Occipital lobe (tissue), 1 donor: ENCODE measurements at regions not wholly inside any gene's neighbourhood (a gene's known extent, or its start where the extent isn't known, plus 50 kb on each side); places are given as distances from the start of the nearest gene placed in this dataset.
"Not testable (repeated sequence)": the region's sequence is repeated elsewhere in the genome, so short reads cannot be mapped to it uniquely, and the experiment has no call there.

Source experiments
- DNase-seq: peaks from one replicate; lab custom pipeline; 2025; lab: John Stamatoyannopoulos, UW

GRCh38 chr12:84154439-84154990 lies 758.1 kb downstream of the SLC6A15 start:
- not testable (repeated sequence) for DNase-seq

GRCh38 chr12:84150201-84150600 lies 762.4 kb downstream of the SLC6A15 start:
- DNase-seq = no peak

GRCh38 chr12:84148335-84148734 lies 764.3 kb downstream of the SLC6A15 start:
- DNase-seq = no peak

- DNase-seq = no peak
These were observed 775.7 kb downstream of the SLC6A15 start for GRCh38 chr12:84136862-84137367.

- no peak for DNase-seq
These were observed 776.9 kb downstream of the SLC6A15 start for GRCh38 chr12:84135586-84136279.

GRCh38 chr12:84134797-84135366 lies 777.7 kb downstream of the SLC6A15 start:
- no peak for DNase-seq

GRCh38 chr12:84131076-84131475 lies 781.5 kb downstream of the SLC6A15 start:
- no peak for DNase-seq

- DNase-seq = no peak
These were observed 784.2 kb downstream of the SLC6A15 start for GRCh38 chr12:84128117-84128991.

GRCh38 chr12:84124211-84124610 lies 788.4 kb downstream of the SLC6A15 start:
- DNase-seq = no peak

- DNase-seq = no peak
These were observed 795.4 kb downstream of the SLC6A15 start for GRCh38 chr12:84117190-84117589.

- no peak for DNase-seq
These were observed 798.9 kb downstream of the SLC6A15 start for GRCh38 chr12:84113666-84114065.

GRCh38 chr12:84103886-84104285 lies 808.7 kb downstream of the SLC6A15 start:
- not testable (repeated sequence) for DNase-seq

GRCh38 chr12:84101963-84102362 lies 810.6 kb downstream of the SLC6A15 start:
- DNase-seq = not testable (repeated sequence)

GRCh38 chr12:84099591-84099990 lies 813.0 kb downstream of the SLC6A15 start:
- not testable (repeated sequence) for DNase-seq

GRCh38 chr12:84091651-84092050 lies 820.9 kb downstream of the SLC6A15 start:
- no peak for DNase-seq

- DNase-seq = no peak
These were observed 823.2 kb downstream of the SLC6A15 start for GRCh38 chr12:84089356-84089755.

GRCh38 chr12:84085046-84085445 lies 827.6 kb downstream of the SLC6A15 start:
- DNase-seq = no peak

- DNase-seq = no peak
These were observed 833.0 kb downstream of the SLC6A15 start for GRCh38 chr12:84079626-84080025.

GRCh38 chr12:84077679-84078078 lies 834.9 kb downstream of the SLC6A15 start:
- no peak for DNase-seq

GRCh38 chr12:84075991-84076390 lies 836.6 kb downstream of the SLC6A15 start:
- DNase-seq = no peak

- DNase-seq = no peak
These were observed 839.2 kb downstream of the SLC6A15 start for GRCh38 chr12:84073401-84073800.

- no peak for DNase-seq
These were observed 839.6 kb downstream of the SLC6A15 start for GRCh38 chr12:84072961-84073360.
